VCaP (cell line): ENCODE measurements at regions not wholly inside any gene's neighbourhood (a gene's known extent, or its start where the extent isn't known, plus 50 kb on each side); places are given as distances from the start of the nearest gene placed in this dataset.

Experiments
- H3K27ac ChIP-seq: fragments of 450-650 bp; 2 replicates; pipeline ENCODE4 v1.5.1; 2017
- CTCF ChIP-seq: fragments of 450-650 bp; conservative IDR thresholded peaks from 2 replicates; pipeline ENCODE4 v1.5.1; 2017; ENCODE audit warnings: mild to moderate bottlenecking, moderate library complexity

GRCh38 chr5:1748271-1748670 lies 51.4 kb downstream of the MRPL36 start:
- TF ChIP-seq CTCF: no peak
- no peak overlapping the region for H3K27ac ChIP-seq

- TF ChIP-seq CTCF: no peak
- no peak overlapping the region for H3K27ac ChIP-seq
Measured at GRCh38 chr5:1747803-1748085, 51.9 kb downstream of the MRPL36 start.

- no peak for TF ChIP-seq CTCF
- H3K27ac ChIP-seq: no peak overlapping the region
Measured at GRCh38 chr5:1747079-1747802, 52.4 kb downstream of the MRPL36 start.

GRCh38 chr5:1746371-1747078 lies 53.1 kb downstream of the MRPL36 start:
- no peak for TF ChIP-seq CTCF
- H3K27ac ChIP-seq: no peak overlapping the region

- no peak for TF ChIP-seq CTCF
- no peak overlapping the region for H3K27ac ChIP-seq
Measured at GRCh38 chr5:1745796-1746370, 53.8 kb downstream of the MRPL36 start.

- TF ChIP-seq CTCF: no peak
- H3K27ac ChIP-seq: no peak overlapping the region
Measured at GRCh38 chr5:1745123-1745795, 54.4 kb downstream of the MRPL36 start.

- no peak for TF ChIP-seq CTCF
- H3K27ac ChIP-seq: no peak overlapping the region
Measured at GRCh38 chr5:1744393-1745122, 55.1 kb downstream of the MRPL36 start.
